Coronary artery (tissue), 2 donors: ENCODE measurements at regions not wholly inside any gene's neighbourhood (a gene's known extent, or its start where the extent isn't known, plus 50 kb on each side); places are given as distances from the start of the nearest gene placed in this dataset.
A peak's percentile ranks its signal among the peaks of the same experiment; 100 is the strongest.

Experiments
- DNase-seq: peaks from one replicate; pipeline ENCODE4 v3.0.0-alpha.2; 2017; ENCODE audit warnings: low spot score
- H3K27ac ChIP-seq, 2 donors: fragments of 200-600 bp; sonication (generic); one replicate each; pipeline ENCODE4 v1.5.1; 2016 to 2019
- H3K4me3 ChIP-seq: fragments of 200-600 bp; sonication (generic); 2 replicates; pipeline ENCODE4 v1.5.1; 2016; ENCODE audit warnings: mild to moderate bottlenecking, moderate library complexity
- CTCF ChIP-seq: fragments of 200-600 bp; sonication (generic); IDR thresholded peaks from one replicate; pipeline ENCODE4 v1.5.1; 2019; ENCODE audit warnings: antibody characterized with exemption

- Histone ChIP-seq H3K4me3 (no peak overlapping the region), H3K27ac (no peak overlapping the region)
- no peak for TF ChIP-seq CTCF
- no peak for DNase-seq
These were observed 60.6 kb upstream of the ADRA1B start for GRCh38 chr5:159855476-159856191.

- no peak overlapping the region for H3K4me3 ChIP-seq
- no peak overlapping the region for H3K27ac ChIP-seq
- no peak for DNase-seq
- no peak for TF ChIP-seq CTCF
These were observed 57.4 kb upstream of the ADRA1B start for GRCh38 chr5:159858871-159859270.

GRCh38 chr5:159861086-159861485 lies 55.2 kb upstream of the ADRA1B start:
- no peak for DNase-seq
- TF ChIP-seq CTCF, result no peak
- Histone ChIP-seq H3K27ac (no peak overlapping the region), H3K4me3 (no peak overlapping the region)

- no peak for TF ChIP-seq CTCF
- Histone ChIP-seq H3K27ac (no peak overlapping the region), H3K4me3 (peak overlapping the region; percentile 48)
- DNase-seq, result no peak
These were observed 51.2 kb upstream of the ADRA1B start for GRCh38 chr5:159864885-159865691.

- no peak for TF ChIP-seq CTCF
- DNase-seq, result no peak
- Histone ChIP-seq H3K4me3 (no peak overlapping the region), H3K27ac (no peak overlapping the region)
These were observed 50.2 kb upstream of the ADRA1B start for GRCh38 chr5:159866093-159866492.
